ENCODE measurements at regions not wholly inside any gene's neighbourhood (a gene's known extent, or its start where the extent isn't known, plus 50 kb on each side); places are given as distances from the start of the nearest gene placed in this dataset.
"Not testable (repeated sequence)": the region's sequence is repeated elsewhere in the genome, so short reads cannot be mapped to it uniquely, and the experiment has no call there.

DNA sequence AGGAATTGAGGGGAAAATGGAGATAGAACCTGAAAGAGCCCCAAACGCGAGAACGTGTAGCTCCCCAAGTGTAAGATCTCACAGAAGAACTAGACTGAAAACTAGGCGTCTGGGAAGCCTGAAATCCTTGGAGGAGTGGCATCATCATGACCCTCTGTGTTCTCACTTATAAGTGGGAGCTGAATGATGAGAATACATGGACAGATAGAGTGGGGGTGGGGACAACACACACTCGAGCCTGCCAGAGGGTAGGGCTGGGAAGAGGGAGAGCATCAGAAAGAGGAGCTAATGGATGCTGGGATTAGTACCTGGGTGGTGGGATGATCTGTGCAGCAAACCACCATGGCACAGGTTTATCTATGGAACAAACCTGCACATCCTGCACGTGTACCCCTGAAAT, 258.7 kb upstream of the NOTCH2NLA start:
- not testable (repeated sequence) for DNase-seq

DNA sequence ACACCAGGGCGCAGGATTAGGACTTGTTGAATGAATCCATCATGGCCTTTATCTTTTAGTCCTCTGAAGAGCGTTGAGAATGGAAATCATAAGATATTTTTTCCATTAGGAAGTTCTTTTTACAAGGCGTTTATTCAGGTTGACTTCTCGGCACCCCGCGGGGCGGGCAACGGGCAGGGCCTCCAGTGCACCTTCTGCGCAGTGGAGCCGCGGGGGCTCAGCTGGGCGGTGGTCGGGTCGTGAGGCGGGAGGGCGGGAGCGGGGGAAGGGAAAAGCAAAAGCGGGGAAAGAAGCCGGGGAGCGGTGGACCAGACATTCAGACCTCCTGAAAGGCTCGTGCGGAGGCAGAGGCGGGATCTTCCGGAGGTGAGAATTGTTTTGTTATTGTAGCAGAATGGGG, 258.3 kb upstream of the NOTCH2NLA start:
- DNase-seq: not testable (repeated sequence)

DNA sequence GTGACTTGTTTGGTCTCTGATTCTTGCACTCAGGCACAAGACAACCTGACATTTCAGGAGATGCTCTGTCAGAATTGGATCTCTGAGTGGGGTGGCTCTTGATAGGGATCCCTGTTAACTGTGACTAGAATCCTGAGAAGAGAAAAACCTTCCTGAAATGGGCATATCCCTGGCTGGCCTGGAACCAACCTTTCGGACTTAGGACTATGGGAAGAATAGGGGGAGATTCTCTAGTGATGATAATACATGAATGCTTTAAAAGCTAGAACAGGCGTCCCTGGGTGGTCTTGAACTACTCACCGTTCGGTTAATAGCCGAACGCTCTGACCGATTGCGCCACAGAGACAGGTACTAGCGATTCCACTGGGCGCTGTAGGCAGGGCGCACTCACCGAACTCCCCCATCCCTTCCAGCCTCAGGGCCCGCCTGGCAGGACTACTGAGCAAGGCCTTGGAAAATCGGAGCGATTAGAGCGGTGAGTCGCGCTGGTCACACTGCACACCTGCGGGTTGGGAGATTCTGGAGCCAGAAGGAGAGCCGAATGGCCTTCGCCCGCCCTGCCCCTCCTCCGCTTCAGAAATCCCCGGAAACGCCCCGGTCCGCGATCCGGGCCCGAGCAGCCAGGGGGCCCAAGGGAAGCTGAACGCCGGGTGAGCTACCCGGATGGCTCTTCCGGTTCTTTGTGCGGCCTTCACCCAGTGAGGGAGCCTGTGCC, 257.6 kb upstream of the NOTCH2NLA start:
- not testable (repeated sequence) for DNase-seq

DNA sequence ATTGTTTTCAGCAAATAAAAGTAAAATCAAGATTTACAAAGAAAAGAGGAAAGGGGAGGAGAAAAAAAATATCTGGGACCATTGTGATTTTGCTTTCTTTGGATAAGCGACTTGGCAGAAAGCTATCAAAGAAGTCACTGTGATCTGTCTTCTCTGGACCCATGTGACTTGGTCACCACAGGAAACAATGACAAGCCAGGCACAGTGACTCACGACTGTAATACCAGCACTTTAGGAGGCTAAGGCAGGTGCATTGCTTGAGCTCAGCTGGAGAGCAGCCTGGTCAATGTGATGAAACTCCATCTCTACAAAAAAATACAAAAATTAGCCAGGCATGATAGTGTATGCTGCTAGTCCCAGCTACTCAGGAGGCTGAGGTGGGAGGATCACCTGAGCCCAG, 255.4 kb upstream of the NOTCH2NLA start:
- not testable (repeated sequence) for DNase-seq

DNA sequence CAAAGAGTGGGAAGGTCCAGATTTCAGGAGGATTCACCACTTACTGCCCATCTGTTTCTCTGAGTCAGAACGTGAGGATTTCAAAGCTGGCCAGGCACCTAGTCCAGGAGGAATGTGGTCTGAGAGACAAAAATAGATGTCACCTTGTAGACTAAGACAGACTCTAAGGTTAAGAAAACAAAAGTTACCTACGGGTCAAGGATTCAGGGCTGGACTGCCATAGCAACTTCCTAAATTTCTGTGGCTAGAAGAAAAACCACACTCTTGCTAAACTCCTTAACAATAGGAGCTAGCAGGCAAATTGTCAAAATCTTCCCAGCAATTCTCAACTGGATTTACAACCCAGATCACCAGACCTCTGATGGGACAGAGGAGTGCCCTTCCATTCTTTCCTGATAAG, 250.4 kb upstream of the NOTCH2NLA start:
- not testable (repeated sequence) for DNase-seq

DNA sequence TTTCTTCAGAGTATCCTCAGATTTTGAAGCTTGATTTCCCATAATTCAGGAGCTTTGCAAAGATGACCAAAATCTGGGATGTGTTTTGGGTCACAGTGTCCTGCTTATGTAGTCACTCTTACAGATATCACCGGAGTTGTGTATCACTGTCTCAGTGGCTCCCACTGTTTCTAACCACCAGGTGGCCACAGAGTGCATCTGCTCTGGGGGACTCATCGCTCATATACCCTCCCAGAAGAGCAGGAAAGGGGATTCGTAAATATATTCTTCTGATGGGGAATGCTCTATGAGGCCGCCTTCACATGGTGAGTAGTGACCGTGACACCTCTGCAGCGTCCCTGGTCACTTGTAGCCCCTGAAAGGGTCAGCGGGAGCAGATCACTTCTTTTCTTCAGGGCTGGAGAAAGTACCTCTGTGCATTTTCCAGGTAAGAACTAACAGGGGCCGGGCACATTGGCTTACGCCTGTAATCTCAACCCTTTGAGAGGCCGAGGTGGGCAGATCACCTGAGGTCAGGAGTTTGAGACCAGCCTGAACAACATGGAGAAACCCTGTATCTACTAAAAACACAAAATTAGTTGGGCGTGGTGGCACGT, 249.4 kb upstream of the NOTCH2NLA start:
- peak; percentile 7 for DNase-seq

DNA sequence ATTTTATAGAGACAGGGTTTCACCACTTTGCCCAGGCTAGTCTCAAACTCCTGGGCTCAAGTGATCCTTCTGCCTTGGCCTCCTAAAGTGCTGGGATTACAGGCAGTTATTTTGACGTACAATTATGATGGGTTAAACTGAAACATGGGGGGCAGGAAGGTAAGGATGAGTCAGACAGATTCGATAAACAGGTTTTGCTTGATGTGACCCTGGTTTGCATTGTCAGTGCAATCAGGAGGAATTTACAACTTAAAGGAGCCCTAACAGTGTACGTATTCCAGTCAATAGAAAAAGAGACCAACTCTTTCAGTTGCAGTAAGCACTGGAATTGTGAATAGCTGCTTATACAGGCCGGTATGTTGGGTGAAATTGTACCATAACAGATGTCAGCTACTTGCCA, 246.3 kb upstream of the NOTCH2NLA start:
- DNase-seq: not testable (repeated sequence)

DNA sequence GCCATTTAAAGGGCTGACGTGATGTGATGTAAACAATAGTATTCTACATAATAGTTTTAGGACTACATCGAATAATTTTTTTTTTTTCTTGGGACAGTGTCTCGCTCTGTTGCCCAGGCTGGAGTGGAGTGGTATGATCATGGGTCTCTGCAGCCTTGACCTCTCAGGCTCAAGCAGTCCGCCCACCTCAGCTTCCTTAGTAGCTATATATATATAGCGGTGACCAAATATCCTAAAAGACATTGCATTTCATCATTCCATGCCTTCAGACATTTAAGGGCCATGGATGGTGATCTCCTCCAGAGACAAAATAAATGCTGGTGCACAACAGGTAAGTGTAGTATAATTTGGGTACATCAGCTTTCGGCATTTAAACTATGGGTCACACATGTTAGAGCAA, 245.4 kb upstream of the NOTCH2NLA start:
- DNase-seq: not testable (repeated sequence)

DNA sequence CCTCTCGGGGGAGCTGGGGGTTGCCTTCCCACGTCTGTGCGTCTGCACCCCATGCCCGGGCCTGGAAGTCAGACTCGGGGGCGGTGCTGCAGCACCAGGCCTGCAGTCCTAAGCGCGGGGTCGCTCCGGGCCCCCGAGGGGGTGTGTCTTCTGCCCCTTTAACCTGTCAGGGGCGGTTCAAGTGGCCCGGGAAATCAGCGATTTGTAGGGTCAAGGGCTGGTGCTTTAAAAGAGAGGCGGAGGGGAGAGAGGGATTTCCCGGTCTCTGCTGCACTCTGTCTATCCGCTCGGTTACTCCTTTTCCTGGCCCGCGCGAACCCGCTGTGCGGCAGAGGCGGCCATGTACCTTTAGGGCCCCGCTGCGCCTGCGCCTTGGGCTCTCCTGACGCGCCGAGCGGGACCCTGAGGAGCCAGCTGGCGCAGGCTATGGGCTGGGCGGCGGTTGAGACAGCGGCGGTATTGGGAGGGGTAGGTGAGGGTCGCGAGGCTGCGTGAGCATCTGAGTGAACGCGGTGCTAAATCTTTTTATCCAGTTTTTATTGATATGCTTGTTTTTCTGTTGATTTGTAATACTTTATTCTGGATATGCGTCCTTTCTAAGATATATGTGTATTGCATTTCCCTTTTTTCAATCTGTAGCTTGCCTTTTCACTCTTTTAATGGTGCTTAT, 243.5 kb upstream of the NOTCH2NLA start:
- peak; percentile 58 for DNase-seq

DNA sequence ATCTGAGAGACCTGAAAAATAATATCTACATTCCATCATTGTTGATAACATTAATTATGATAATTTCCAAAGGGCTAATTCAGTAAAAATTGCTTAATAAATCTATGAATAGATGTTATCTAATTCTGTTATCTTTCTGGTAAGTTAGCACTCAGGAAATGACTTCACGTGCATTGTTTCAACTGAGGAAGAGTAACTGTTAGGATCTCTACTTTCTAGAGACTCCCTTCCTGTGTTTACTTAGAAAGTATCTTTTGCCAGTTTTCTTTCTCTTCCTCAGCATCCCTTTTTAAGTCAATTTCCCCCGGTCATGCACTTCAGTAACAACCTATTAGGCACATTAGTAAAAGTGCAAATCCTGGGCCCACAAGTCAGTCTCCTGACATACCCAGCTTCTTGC, 231.1 kb upstream of the NOTCH2NLA start:
- DNase-seq: not testable (repeated sequence)

DNA sequence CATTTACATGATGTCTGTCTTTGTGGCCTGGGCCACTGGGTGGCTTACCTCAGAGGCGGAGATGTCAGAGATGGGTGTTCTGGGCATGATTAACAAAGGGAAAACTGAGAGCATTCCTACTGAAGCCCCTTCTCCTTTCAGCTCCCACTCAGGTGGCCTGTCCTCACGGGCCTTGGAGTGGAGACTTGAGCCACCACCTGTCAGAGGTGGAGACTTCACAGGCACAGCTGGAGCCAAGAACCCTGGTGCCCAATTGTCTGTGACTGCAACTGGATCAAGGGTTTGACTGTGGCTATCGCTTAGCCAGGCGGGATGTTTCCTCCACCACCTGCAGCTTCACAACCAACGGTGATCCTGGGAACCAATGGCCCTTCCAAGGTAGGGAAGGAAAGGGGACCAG, 230.5 kb upstream of the NOTCH2NLA start:
- DNase-seq: not testable (repeated sequence)

DNA sequence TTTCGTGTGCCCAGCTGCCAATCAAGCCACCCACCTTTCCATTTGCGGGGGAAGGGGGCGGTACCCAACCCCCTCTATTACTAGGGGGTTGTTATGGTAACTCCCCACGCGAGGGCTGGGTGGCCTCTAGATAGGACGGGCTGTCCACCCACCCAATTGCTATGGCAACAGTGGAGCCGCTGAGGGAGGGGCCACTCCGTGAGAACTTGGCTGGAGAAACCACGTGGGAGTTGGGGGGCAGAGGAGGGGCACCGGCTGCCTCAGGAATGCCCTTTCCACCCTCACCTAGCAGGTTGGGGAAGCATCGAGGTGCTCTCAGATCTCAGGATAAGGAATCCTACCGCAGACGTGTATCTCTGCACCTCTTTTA, 220.0 kb upstream of the NOTCH2NLA start:
- not testable (repeated sequence) for DNase-seq

DNA sequence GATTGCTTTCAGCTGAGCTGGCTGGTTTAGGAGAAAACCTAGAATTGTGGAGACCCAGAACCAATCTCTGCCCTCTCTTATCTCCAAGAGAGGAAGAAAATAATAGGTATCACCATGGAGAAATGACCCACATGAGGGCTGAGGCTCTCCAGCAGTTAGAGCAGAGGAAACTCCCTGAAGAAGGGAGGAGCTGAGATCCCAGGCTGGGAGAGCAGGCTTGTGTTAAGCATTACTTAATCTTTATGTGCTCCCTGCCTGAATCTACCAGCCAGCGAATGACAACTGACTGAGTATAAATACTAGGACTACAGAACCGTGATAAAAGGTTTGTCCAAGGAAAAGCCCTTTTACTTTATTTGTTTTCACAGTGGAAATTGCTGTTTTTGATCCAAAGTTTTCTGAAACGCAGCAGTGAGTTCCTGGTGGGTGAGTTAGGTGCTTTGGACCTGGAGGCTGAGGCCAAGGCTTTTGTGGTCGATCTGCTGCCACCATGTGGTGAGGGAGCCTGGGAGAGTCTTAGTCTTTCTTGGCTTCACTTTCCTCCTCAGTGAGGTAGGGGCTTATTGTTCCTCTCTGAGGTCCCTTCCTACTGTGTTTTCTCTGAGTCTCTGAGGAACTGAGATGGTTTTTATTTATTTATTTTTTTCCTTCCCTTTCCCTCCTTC, 219.5 kb upstream of the NOTCH2NLA start:
- not testable (repeated sequence) for DNase-seq

DNA sequence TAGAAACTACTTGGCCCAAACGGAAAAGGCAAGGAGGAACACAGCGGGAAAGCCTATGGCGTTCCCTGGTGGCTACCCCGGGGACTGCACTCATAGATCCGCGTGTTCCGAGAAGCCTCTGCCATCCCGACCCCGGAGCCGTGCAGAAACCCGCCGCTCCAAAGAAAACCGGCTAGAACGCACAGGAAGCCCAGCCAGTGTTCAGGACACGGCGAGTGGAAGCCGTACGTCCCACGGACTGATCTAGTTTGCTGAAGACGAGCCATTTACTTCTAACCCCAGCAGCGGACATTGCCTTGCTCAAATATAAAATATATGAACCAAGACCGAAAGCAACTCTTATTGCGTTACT, 215.0 kb upstream of the NOTCH2NLA start:
- DNase-seq: not testable (repeated sequence)

DNA sequence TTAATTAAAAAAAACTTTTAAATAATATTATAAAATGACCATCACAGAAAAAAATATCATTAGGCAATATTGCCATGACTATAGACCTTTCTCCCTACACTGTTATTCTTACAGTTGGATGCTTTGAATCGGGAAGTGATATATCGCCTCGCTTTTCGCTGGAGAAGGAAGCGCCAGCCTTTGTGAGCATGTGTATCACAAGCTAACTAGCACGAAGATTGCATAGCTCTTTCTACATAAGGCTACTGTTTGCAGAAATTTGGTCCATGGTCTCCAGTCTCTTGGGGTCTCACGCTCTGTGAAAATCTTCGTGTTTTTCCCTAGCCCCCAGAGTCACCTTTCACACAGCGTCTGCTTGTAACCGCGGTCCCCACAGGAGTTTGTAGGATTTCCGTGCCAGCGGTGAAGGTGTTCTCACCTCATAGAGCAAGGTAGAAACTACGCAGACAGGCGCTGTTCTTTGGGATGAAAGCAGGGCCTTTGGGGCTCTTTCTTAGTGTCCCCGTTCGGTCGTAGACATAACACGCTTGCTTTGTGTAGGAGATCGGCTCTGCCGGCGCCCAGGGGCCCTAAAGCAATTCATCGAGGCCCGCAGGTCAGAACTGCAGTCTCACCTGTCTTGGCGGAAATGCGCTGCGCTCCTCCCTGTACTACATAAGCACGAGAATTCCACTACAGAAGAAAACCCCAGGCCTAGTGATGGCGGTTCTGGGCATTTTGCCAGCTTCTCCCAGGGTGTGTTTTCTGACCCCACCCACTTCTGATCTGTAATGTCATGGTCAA, 214.5 kb upstream of the NOTCH2NLA start:
- DNase-seq: not testable (repeated sequence)

DNA sequence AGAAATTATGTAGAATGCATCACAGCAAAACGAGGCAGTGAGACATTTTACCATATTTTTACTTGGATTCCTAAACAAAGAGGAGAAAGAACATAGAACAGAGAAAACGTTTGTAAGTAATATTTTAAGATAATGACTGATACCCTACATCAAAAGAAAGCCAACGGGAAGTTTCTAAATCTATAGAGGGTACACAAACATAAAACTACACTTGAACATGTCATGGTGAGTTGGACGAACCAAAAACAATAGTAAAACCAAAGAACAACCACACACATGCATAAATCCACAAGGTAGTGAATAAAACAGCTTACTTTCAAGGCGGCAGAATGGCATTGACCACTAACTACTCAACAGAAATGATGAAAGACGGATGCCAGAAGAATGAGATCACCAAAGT, 209.7 kb upstream of the NOTCH2NLA start:
- not testable (repeated sequence) for DNase-seq

DNA sequence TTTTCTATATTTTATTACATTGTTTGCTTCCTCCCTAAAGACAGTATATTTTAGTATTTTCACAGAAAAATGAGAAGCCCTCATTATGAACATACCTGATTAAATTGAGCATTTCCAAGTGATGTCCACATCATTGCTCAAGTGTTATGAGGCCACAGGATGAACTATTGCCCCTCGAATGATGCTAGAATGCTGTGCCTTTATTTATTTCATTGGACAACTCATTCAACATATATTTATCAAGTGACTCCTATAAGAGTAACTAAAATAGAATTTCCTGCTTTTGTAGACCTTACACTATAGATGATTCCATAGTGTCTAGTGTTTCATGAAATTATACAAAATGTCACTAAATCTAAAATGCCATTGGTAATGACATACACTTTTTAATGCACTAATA, 187.8 kb upstream of the NOTCH2NLA start:
- not testable (repeated sequence) for DNase-seq

DNA sequence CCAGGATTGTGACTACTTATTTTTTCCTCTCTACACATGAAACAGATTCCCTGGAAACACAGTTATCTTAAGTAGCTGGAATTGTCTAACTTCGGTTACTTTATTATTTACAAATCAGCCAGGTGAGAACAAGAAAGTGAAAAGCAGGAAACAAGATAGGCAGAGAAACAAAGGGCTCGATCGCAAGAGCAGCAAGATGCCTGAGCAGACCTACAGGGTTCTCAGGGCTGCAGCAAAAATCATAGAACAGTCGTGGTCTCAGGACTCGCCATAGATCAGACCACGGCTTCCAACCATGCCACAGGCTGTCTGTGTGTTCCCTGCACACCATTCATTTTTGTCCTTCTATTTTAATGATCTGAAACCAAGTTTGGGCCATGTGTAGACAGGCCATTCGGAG, 186.2 kb upstream of the NOTCH2NLA start:
- DNase-seq: not testable (repeated sequence)

DNA sequence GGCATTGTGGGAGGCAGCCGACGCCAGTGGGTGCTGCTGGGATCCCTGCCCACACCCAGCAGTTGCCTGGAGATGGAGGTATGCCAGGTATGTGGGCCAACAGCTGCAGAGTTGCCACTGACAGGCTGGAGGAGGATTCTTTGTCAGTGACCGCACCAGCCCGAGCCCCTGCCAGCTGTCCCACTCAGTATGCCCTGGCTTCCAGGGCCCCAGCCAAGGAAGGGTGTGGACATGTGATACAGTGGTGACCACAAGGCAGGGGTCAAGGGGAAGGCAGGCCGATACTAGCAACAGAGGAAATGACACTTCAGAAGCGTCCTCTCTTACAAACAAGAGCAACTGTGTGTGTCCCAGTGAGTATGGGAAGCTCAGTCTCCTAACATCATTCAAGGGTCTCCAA, 185.1 kb upstream of the NOTCH2NLA start:
- DNase-seq: not testable (repeated sequence)

DNA sequence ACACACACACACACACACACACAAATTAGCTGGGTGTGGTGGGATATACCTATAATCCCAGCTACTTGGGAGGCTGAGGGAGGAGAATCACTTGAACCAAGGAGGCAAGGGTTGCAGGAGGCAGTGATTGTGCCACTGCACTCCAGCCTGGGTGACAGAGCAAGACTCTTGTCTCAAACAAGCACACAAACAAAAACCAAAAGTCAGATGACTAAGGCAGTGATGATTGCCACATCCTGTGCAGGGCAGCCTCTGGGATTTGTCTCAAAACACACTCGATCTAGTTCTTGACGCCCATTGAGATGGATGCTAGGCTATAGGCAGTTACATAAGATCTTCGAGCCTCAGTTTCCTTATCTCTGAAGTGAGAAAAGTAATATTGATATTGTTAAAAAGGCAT, 183.1 kb upstream of the NOTCH2NLA start:
- DNase-seq: not testable (repeated sequence)

DNA sequence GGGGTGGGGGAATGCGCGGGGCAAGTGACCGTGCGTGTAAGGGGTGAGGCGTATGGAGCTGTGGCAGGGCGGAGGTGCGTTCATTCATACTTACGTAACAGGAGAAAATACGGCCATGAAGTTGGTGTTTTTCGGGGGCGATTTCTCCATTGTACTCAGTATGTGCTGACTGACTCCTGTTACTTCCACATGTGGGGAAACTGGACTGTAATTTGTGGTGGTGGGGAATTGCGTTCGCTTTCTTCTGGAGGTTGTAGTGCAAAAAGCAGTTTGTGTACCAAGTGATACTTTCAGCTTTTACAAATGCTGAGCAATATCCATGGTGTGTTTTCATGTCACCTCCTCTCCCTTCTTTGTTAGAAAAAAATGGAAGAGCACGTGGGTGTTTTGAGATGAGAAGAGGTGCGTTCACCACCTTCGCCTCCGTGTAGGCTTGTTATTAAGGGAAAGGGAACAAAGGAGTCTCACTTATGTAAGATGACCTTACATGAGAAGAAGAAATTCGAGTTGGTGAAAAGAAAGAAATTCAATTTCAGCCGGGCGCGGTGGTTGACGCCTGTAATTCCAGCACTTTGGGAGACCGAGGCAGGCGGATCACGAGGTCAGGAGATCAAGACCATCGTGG, 181.1 kb upstream of the NOTCH2NLA start:
- DNase-seq: not testable (repeated sequence)

DNA sequence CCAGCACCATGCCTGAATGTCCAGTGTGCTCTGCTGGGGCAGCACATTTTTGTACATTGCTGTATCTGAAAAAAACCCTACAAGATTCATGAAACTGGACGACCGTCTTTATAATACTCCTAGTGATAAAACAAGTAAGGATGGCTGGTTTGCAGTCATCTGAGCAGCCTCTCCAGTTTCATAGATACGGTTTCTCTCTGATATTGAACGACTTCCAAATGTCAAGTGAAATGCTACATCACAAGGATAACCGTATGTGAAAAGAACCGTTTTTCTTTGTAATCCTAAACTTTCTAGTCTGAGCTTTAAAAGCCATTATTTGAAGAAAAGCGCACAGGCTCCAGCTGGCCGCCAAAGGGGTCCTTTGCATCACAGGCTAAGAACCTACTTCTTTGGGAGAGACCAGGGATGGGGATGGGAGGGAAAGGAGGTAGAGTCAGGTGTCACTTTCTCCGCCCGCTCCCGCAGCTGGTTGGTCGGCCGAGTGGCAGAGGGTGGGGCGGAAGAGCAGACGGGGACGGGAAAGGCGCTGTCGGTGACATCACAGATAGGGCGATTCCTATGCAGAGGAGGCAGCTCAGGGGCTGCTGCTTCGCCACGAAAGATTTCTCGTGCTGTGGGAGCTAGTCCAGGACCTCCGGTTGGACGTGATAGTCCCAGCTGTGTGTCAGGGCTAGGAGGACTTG, 180.4 kb upstream of the NOTCH2NLA start:
- DNase-seq: not testable (repeated sequence)

Data from GDM1 (cell line).